Superior temporal gyrus (tissue), 1 donor: ENCODE measurements at regions not wholly inside any gene's neighbourhood (a gene's known extent, or its start where the extent isn't known, plus 50 kb on each side); places are given as distances from the start of the nearest gene placed in this dataset.
"Not testable (repeated sequence)": the region's sequence is repeated elsewhere in the genome, so short reads cannot be mapped to it uniquely, and the experiment has no call there.

Source experiments
- DNase-seq: peaks from one replicate; pipeline ENCODE4 v3.0.0-alpha.2; 2016; ENCODE audit errors: extremely low spot score

GRCh38 chr5:17123773-17124172, 93.7 kb upstream of the BASP1 start:
- DNase-seq, result not testable (repeated sequence)

DNA sequence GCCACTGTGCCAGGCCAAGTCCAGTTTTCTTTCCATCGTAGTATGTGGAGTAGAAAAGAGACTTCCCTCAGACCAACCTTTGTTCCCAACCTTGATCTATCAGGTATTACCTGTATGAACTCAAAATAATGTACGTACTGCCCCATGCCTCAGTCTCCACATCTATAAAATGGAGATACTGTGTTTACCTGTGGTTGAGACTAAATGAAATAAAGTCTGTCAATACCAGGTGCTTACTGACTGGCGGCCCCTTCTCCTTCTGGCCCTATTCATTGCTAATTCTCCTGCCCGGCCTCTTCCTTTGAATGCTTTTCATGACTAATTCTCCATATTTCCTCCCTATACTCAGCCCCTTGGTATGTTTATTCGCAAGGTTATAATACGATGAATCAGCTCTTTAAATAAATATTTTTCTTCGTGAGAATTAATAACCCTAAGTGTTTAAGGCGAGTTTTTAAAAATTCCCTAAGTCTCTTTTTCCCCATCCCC, 89.6 kb upstream of the BASP1 start:
- DNase-seq, result no peak

- DNase-seq, result no peak
Measured at GRCh38 chr5:17129093-17129849, 88.2 kb upstream of the BASP1 start.

DNA sequence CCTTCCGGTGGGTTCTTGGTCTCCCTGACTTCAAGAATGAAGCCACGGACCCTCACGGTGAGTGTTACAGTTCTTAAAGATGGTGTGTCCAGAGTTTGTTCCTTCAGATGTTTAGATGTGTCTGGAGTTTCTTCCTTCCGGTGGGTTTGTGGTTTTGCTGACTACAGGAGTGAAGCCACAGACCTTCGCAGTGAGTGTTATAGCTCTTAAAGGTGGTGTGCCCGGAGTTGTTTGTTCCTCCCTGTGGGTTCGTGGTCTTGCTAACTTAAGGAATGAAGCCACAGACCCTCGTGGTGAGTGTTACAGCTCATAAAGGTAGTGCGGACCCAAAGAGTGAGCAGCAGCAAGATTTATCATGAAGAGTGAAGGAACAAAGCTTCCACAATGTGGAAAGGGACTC, 87.1 kb upstream of the BASP1 start:
- not testable (repeated sequence) for DNase-seq

DNA sequence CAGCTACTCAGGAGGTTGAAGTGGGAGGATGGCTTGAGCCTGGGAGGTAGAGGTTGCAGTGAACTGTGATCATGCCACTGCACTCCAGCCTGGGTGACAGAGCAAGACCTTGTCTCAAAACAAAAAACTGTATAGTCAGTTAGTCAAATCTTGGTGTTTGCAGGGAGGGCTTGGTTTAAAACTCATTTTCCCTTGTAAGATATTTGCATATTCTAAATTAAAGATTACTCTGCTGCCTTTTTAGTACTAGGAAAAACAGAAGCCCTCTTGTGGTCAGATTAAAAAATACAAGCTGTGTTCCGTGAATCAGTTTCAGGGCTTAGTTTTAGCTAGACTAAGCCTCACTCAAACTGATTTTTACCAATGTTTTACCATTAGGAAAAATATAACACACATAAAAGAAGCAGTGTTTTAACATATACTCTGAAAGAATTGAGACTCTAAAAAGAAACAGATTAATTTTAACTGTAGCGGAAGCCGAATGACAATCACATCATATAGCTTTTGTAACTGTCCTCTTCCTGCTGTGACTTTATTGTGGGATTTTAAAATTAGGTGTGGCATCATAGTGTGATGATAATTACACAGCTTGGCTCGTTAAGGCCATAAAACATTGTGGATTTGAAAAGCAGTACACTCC, 84.9 kb upstream of the BASP1 start:
- peak; percentile 85 for DNase-seq

- no peak for DNase-seq
Measured at GRCh38 chr5:17135050-17135449, 82.4 kb upstream of the BASP1 start.

GRCh38 chr5:17143335-17143734, 74.1 kb upstream of the BASP1 start:
- DNase-seq, result no peak

DNA sequence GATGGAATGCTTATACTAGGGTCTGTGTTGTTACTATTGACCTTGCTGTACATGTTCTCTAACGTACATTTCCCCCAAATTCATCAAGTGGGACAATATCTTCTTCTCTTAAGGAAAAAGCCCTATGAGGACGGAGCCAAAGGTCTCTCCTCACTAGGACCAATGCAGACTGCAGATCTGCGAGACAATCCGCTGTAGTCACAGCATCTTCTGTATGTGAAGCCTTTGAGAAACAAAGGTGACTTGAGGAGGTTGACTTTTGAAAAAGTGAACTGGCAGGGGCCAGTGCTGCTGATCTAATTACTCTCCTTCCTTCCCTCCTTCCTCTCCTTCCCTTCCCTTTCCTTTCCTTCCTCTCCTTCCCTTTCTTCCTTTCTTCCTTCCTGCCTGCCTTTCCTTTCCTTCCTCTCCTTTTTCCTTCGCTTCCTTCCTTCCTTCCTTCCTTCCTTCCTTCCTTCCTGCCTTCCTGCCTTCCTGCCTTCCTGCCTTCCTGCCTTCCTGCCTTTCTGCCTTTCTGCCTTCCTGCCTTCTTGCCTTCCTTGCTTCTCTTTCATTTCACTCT, 71.1 kb upstream of the BASP1 start:
- no peak for DNase-seq

DNA sequence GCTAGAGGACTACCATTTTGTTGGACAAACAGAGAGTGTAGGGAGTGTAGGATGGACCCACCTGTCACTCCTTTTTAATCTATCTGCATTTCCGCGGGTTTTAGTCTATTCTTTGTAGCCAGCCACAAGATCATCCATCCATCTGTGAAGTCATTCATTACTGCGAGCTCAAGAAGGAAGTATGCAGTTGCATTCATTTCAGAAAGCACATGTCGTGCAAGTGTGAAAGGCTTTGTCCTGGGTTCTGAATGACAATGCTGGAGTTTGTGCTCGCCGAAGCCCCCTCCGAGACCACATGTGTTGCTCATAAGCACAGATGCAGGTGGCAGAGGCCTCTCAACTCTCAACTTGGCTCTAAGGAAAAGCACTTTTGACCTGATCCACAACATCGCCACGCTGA, 70.3 kb upstream of the BASP1 start:
- no peak for DNase-seq

DNA sequence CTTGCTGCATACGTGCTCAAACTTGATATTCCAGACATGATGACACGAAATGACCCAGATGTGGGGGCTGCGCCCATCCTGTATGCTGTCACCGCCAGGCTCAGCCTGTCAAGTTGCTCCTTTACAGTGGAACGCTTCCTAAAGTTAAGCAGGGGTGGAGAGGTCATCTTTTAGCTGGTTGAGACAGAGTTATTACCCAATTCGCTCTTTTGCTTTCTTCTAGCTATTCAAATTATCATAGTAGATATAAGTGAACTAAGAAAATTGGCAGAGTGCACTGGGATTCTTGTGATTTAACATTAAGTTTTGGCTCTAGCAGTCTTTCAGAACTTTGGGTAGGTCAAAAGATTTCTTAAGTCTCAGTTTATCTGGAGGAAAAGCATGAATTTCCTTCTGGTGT, 69.8 kb upstream of the BASP1 start:
- no peak for DNase-seq

- DNase-seq, result no peak
Measured at GRCh38 chr5:17148481-17148880, 69.0 kb upstream of the BASP1 start.

DNA sequence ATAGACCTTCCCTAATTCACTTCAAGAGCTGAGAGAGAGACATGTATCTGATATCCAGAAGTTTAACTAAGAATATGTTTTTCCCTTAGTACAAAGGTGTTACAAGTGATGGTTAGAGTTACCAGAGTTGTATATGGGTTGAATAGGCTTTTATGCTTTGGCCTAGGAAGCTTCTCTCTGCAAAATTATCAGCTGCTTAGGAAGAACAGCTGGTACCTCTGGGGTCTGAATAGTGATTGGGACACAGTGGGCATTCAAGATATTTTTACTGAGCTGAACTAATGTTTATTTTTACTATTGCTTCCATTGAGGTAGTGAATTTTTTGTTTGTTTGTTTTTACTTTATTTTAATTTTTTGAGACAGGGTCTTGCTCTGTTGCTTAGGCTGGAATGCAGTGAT, 67.6 kb upstream of the BASP1 start:
- DNase-seq, result no peak

DNA sequence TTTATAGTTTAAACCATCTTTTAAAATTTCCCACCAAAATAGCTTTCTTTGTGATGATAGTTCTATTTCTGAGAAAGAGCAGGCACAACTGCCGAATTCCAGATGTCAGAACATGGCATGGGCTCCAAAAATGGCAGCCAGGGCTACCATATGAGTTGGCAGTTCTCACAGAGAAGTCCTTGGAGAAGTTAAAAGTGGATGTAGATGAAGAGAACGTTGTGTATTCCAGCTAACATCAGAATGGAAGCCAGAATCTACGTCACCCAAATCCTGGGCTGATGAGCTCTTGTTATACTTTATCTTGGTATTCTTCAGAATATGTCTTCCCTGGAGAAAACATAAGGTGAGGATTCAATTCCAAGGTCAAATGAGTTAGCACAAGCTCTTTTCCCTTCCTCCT, 66.9 kb upstream of the BASP1 start:
- no peak for DNase-seq

- DNase-seq, result no peak
Measured at GRCh38 chr5:17151686-17152085, 65.7 kb upstream of the BASP1 start.

- DNase-seq, result no peak
Measured at GRCh38 chr5:17154211-17154996, 63.0 kb upstream of the BASP1 start.

DNA sequence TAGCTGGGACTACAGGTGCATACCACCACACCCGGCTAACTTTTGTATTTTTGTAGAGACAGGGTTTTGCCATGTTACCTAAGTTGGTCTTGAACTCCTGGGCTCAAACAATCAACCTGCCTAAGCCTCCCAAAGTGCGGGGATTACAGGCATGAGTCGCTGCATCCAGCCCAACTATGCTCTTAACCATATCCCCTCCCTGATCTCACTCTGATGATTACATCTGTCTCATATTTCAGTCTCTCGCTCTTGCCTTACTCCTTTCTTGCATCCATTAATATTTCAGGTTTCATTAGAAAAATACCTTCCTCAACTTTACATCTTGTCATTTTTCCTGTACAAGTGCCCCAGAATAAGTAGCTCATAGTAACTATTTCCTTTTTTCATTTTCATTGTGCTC, 61.0 kb upstream of the BASP1 start:
- no peak for DNase-seq

GRCh38 chr5:17157294-17157693, 60.1 kb upstream of the BASP1 start:
- no peak for DNase-seq

DNA sequence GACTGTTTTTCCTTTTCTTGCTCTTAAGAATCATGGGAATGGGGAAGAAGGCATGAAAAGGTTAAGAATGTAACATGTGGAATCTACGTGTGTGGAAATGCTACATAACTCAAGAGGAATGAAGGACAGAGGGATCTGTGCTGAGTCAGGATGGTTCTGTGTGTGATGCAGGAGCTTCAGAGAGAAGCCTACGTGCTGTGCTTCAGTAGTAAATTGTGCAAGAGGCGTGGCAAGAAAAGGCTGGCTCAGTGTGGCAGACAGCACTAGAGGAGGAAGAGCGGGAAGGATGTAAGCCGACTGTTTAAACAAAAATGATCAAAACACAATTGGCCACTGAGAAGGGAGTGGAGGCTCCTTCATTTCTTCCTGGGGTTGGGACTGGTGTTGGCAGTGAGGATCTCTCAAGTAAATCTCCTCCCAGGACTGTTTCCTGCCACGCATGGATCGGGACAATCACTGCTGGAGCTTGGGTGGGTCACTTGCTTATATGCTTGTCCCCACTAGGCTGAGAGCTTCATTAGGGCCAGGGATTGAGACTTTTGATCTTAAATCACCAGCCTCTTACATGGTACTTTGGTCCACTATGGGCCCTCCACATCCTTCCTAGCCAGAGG, 59.4 kb upstream of the BASP1 start:
- DNase-seq, result no peak

GRCh38 chr5:17160756-17161040, 56.7 kb upstream of the BASP1 start:
- DNase-seq, result no peak

DNA sequence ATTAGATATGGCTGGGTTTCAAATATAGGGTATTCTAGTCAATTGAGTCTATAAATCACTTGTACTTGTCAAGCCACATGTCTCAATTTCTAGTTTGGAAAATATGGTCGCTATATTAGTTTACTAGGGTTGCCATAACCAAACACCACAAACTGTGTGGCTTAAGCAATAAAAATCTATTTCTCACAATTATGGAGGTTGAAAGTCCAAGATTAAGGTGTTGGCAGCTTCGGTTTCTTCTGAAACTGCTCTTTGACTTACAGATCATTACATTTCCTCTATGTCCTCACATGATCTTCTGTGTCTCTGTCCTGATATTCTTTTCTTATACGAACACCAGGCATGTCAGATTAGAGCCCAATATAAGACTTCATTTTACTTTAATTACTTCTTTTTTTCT, 55.8 kb upstream of the BASP1 start:
- no peak for DNase-seq

DNA sequence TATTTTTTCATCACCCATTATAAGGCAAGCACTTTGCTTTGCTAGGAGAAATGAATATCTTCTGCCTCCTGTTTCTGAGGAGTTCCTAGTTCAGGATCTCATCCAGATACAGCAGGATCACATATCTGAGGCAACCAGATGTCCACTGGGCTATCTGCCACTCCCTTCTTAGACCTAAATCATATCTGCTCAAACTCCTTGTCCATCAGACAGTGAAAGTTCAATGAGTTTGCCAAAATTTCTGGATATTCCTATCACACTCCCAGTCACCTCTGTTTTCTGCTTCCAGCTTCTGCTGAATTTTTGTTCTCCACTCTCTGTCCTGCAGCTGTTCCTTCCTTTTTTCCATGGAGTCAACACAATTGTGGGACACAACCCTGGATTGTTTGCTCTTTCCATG, 54.2 kb upstream of the BASP1 start:
- DNase-seq, result no peak
